GM18951 (cell line): ENCODE measurements at regions not wholly inside any gene's neighbourhood (a gene's known extent, or its start where the extent isn't known, plus 50 kb on each side); places are given as distances from the start of the nearest gene placed in this dataset.

Experiments
- POLR2A ChIP-seq: IDR thresholded peaks from 4 replicates; pipeline ENCODE4 v1.6.1; 2011; ENCODE audit warnings: mild to moderate bottlenecking; ENCODE audit not compliant: insufficient read length, insufficient read depth; ENCODE audit errors: extremely low read depth
- in situ Hi-C: fragments of 300-500 bp; cut with MboI; formaldehyde crosslinking; loops from one replicate; pipeline ENCODE4 v1.12.0; 2022; ENCODE audit warnings: low sequenced_read_pairs, mixed read lengths, inconsistent platforms; ENCODE audit not compliant: unreplicated experiment

- no peak for TF ChIP-seq POLR2A
- in situ Hi-C loops, result loop anchor here (25.0 kb wide), 2 partner anchors 316 to 866 kb away; no protein-coding TSS in a partner anchor
These were observed 76.8 kb upstream of the KLHL25 start for GRCh38 chr15:85871545-85871944.

- TF ChIP-seq POLR2A, result no peak
- in situ Hi-C loops, result loop anchor here (25.0 kb wide), 2 partner anchors 315 to 865 kb away; no protein-coding TSS in a partner anchor
These were observed 77.4 kb upstream of the KLHL25 start for GRCh38 chr15:85872125-85872524.

- in situ Hi-C loops, result loop anchor here (25.0 kb wide), 2 partner anchors 313 to 863 kb away; no protein-coding TSS in a partner anchor
These were observed 79.5 kb upstream of the KLHL25 start for GRCh38 chr15:85874236-85874635.

GRCh38 chr15:85875756-85876155 is 81.0 kb upstream of the KLHL25 start:
- no peak for TF ChIP-seq POLR2A
- in situ Hi-C loops, result no loop called here

More at GRCh38 chr15:85874236-85874635, 79.5 kb upstream of the KLHL25 start:
- TF ChIP-seq POLR2A, result no peak

GRCh38 chr15:85878828-85879225 is 84.1 kb upstream of the KLHL25 start:
- in situ Hi-C loops, result no loop called here
- TF ChIP-seq POLR2A, result no peak

GRCh38 chr15:85879334-85880163 is 84.8 kb upstream of the KLHL25 start:
- in situ Hi-C loops, result no loop called here
- TF ChIP-seq POLR2A, result no peak

GRCh38 chr15:85880501-85881190 is 85.9 kb upstream of the KLHL25 start:
- no peak for TF ChIP-seq POLR2A
- in situ Hi-C loops, result no loop called here

GRCh38 chr15:85886309-85886811 is 91.6 kb upstream of the KLHL25 start:
- in situ Hi-C loops, result no loop called here

GRCh38 chr15:85889956-85890619 is 95.4 kb upstream of the KLHL25 start:
- in situ Hi-C loops, result no loop called here
- TF ChIP-seq POLR2A, result no peak

More at GRCh38 chr15:85886309-85886811, 91.6 kb upstream of the KLHL25 start:
- TF ChIP-seq POLR2A, result no peak

- in situ Hi-C loops, result no loop called here
- TF ChIP-seq POLR2A, result no peak
These were observed 95.9 kb upstream of the KLHL25 start for GRCh38 chr15:85890620-85890980.

GRCh38 chr15:85891470-85891869 is 96.7 kb upstream of the KLHL25 start:
- in situ Hi-C loops, result no loop called here

GRCh38 chr15:85892232-85892631 is 97.5 kb upstream of the KLHL25 start:
- in situ Hi-C loops, result no loop called here
- TF ChIP-seq POLR2A, result no peak

More at GRCh38 chr15:85891470-85891869, 96.7 kb upstream of the KLHL25 start:
- no peak for TF ChIP-seq POLR2A

GRCh38 chr15:85897207-85897894 is 102.6 kb upstream of the KLHL25 start:
- in situ Hi-C loops, result no loop called here

More at GRCh38 chr15:85897207-85897894, 102.6 kb upstream of the KLHL25 start:
- no peak for TF ChIP-seq POLR2A
